Activated naive CD4-positive, alpha-beta T cell (primary cell): ENCODE measurements at regions not wholly inside any gene's neighbourhood (a gene's known extent, or its start where the extent isn't known, plus 50 kb on each side); places are given as distances from the start of the nearest gene placed in this dataset.
"Not testable (repeated sequence)": the region's sequence is repeated elsewhere in the genome, so short reads cannot be mapped to it uniquely, and the experiment has no call there.

ENCODE experiments used
- DNase-seq, 4 experiments: peaks; one replicate each; lab custom pipeline; 2025; lab: John Stamatoyannopoulos, UW

DNA sequence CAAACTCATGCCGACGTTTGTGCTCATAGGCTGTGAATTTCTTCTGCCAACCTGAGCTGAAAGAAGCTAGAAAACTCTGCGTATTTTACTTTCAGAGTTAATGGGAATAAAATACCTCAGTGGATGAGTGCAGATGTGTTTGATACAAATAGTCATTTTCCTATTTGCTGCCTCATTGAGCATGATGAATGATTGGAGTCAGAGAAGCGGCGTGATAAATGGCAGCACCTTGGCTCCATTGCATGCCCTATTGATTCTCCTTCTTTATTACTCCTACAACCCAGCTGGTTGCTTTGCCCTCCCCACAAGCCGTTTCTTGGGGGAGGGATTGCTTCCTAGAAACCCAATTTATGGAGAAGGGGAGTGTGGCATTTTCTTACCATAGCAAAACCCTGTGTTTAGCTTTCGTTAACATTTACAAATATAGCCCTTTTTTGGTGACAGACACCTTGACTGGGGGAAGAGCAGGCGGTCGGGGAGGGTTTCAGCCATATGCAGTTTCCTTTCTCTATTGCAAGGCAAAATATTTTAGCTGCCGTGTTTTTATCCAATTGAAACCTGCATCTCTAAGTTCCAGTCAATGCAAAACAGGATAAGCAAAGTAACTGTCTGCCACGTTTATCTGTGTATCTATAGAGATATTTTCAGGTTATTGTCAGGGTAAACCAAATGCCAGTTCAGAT, 93.1 kb upstream of the TBCA start:
- no peak for DNase-seq

GRCh38 chr5:77867914-77868313, 91.8 kb upstream of the TBCA start:
- no peak for DNase-seq

DNA sequence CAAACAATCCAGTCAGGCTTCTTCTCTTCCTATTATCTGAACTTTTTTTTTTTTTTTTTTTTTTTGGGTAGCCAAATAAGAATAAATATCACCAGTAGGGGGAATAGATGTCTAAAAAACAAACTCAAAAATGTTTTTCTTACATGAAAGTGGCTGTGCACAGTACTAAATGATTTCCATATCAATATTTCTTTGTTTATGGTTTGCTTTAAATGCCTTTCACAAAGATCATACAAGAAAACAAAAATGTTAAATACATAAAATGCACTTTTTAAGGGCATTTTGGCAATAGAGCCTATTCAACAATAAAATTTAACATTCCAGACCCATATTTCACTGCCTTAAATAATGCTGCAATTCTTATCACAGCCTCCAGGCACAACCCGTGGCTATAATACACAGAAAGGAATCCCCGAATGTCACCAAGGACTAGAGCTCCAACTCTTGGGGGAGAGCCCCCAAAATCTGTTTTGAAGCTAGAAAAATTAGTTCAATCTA, 91.1 kb upstream of the TBCA start:
- no peak for DNase-seq

DNA sequence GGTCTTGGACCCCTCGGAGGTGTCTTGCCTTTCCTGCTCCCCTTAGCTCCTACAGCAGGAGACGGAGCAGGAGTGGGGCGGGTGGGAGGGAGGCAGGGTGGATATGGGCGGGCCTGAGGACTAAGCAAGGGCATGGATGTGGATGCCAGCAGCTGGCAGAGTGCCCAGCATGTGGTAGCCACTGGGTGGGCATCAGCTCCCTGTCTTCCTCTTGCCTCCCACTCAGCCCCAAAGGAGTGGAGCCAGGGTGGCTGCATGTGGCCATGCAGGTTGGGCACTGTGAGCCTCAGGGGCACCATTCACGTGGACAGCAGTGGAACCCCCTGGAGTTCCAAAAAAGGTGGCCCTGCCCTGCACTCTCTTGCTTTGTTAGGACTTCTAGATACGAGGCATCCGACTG, 90.1 kb upstream of the TBCA start:
- DNase-seq: no peak

GRCh38 chr5:77864997-77865396, 88.9 kb upstream of the TBCA start:
- DNase-seq: no peak

DNA sequence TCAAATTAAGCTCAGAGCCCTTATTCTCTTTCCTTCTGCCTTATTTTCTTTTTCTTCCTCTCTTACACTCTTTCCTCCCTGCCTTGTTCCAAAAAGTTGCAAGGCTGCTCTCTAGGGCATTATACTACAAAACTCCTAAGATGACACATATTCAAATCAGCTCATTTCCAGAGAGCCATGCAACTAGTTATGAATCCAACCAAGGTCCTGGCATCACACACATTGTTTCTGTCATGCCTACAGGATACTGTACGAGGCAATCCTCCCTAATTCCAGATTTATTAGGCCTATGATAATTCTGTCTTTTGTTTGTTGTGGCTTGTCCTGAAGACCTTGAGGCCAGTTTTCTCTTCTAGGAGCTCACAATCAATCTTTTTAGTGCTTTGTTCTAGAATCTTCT, 87.0 kb upstream of the TBCA start:
- no peak for DNase-seq

GRCh38 chr5:77861576-77861975, 85.4 kb upstream of the TBCA start:
- no peak for DNase-seq

DNA sequence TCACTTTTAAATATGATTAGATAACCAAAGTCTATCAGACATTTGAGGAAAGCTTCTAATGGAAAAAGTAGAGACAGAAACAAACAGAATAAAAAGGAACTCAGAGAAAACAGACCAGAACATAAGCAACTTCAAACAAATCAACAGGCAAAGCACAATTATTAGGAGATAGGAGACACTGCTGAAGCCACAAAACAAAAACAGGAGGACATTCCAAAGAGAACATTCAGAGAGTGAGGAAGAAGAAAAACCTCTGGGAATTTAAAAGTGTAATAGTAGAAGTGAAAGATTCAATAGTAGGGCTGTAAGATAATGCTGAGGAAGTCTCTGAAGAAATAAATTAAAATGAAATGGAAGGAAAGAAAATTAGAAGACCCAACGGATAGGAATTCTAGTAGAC, 83.2 kb upstream of the TBCA start:
- no peak for DNase-seq

GRCh38 chr5:77858678-77859077, 82.5 kb upstream of the TBCA start:
- DNase-seq: not testable (repeated sequence)

DNA sequence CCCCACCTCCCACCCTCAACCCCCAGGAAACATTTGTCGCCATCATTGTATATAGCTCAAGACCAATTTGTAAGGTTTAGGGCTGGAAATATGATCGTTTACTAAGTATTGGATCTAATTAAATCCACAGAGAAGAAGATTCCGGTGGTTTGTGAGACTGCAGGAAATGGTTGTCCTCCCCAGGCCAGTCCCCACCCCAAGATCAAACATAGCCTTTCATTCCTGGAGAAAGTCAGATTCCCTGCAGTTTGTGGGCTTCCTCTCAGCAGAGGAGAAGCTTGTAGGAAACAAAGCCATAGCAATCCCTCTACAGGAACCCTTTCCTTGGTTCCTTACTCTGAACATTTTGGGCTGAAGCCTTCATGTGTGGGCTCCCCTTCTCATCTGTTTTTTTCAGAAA, 79.2 kb upstream of the TBCA start:
- no peak for DNase-seq

- no peak for DNase-seq
These were observed 77.3 kb upstream of the TBCA start for GRCh38 chr5:77853353-77853907.

GRCh38 chr5:77852514-77853352, 76.6 kb upstream of the TBCA start:
- DNase-seq: peak in 1 of 4 experiments; percentile 13

DNA sequence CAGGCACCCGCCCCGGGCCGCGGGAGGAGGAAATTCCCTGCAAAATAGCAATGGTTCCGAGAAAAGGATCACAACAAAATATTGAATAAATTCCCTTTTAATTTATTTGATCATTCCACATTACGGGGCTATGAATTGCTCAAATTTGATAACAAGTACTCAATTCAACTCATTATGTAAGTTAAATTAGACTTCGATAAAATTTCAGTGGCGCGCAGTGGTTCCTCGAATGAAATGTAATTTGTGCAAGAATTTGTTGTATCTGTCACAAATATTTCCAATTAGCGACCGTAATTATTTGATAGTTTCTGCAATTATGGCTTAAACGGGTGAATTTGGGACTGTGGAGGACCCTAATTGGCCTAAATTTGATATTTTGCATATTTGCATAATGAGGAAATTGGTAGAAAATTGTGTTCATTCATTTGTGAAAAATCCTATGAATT, 76.0 kb upstream of the TBCA start:
- DNase-seq: no peak

DNA sequence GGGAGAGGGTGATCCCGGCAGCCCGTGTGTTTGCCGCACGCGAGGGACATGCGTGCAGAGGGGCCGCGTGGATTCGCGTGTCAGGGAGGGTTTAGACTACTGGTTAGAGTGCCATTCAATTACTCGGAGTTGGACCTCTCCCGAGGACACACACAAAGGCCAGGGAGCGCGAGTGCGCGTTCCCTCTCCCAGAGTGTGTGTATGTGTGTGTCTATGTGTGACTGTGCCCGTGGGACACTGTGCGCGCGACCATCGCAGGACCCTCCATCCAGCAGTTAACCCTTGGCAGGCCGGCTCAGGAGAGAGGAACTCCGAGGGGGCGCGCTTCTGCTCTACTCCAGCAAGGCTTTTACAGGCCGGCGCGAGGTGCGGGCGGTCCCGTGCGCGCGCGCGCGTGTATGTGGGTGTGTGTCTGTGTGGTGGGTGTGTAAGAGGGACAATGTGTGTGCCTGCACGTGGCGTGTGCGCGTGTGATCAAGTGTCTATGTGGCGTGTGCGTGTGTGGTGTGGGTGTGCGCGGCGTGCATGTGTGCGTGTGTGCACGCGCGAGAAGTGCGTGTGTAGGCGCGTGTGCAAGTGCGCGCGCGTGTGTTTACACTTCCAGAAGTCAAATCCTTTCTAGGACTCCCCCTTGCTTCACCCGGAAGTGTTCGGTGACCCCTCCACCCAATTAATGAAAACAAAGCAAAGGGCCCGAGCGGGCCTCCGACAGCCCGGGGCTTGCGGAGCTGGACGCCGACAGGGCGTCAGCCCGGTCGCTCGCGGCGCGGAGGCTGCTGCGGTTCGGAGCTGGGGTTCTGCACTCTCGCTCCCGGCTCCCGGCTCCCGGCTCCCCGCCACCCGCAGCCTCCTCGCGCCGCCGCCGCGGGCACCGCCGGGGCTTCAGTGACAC, 75.3 kb upstream of the TBCA start:
- no peak for DNase-seq

DNA sequence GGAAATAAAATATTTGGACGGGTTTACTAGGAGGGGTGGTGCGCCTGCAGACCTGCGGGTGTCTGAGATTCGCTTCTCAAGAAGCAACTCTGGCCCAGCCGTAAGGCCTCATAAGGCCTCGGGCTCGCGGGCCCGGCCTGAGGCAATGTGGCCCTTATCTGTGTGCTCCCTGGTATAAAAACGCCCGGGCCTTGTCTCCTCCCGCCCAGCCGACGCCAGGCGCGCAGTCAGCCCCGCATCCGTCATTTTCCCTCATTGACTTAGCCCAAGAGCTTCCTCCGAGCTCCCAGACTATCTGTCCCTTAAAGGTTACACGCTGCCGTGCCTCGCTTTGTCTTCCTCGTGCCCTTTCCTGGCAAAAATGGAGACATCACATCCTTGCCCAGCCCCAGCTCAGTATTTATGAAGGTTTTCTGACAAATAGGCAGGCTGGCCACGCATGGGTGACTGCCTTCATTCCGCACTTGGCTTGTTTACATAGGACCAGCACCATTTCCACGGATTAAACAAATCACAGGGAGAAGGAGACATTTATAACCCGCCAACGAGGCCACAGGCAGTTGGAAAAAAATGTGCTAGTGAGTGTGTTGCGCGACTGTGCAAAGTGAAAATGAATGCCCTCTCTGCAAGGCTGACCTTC, 74.5 kb upstream of the TBCA start:
- no peak for DNase-seq

GRCh38 chr5:77849308-77849900, 73.3 kb upstream of the TBCA start:
- DNase-seq: no peak

GRCh38 chr5:77847814-77848290, 71.7 kb upstream of the TBCA start:
- DNase-seq: no peak

DNA sequence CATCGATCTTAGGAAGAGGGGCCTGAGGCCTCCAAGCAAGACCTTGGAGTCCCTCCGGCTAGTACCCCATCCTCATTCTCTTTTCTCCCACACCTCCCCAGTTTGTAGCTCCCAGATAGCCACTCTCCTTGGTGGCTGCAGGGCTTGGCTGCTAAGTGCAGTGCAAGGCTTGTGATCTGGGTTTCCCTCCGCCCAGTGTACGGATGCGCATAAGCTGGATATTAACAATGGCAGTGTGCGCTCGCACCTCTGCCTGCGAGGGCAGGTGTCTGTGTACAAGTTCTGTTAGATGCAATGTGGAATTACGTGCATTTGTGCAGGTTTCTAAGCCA, 71.0 kb upstream of the TBCA start:
- DNase-seq: no peak

DNA sequence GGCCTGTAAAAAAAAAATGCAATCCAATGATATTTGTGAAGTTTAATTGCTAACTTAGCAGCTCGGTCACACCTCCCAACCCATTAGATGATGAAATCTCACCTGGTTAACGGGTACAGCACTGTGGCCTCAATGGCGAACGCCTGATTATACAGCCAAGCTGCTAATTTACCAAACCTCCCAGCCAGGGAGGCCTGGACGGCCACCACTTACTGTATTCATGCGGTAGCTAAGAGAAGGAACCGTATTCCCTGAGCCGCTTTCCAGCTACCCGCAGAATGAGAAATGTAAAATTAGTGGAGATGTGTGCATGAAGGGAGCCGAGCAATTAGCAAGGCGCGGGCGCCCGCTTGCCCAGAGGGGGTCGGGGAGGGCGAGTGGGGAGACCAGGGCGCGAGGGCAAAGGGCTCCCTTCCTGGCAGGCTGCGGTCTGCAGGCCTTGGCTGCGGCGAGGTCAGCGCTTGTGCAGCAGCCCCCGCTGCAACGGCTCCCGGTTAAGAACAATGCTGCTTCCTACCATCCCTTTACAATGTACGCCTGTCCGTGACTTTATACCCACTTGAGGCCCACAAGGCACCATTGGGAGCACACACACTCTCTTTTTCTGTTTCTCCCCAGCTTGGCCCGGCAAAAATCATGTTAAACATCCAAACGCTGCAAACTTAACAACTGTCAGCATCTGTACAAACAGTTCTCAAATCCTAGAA, 70.4 kb upstream of the TBCA start:
- no peak for DNase-seq

DNA sequence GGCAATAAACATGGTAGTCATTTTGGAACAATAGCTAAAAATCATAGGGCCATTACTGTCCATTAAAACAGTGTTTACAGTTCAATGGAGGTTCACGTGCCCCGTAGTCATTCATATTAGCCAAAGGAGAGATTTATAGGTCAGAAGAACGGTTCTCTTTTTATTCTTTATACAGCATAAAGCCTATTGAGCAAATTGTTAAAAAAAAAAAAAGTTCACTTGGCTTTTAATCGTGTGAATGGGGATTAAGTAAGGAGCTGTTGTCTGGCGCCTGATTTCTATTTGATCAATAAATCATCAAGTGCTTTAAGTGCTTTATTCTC, 69.1 kb upstream of the TBCA start:
- no peak for DNase-seq
